GM12892 (cell line): ENCODE measurements at regions not wholly inside any gene's neighbourhood (a gene's known extent, or its start where the extent isn't known, plus 50 kb on each side); places are given as distances from the start of the nearest gene placed in this dataset.
"Not testable (repeated sequence)": the region's sequence is repeated elsewhere in the genome, so short reads cannot be mapped to it uniquely, and the experiment has no call there.

Experiments used
- DNase-seq: peaks from one replicate; pipeline ENCODE4 v3.0.0; 2011; ENCODE audit not compliant: insufficient read length
- FAIRE-seq: peaks from 2 replicates; lab custom pipeline; 2011; peaks lifted over from hg19 to GRCh38; lab: Jason Lieb, UNC

DNA sequence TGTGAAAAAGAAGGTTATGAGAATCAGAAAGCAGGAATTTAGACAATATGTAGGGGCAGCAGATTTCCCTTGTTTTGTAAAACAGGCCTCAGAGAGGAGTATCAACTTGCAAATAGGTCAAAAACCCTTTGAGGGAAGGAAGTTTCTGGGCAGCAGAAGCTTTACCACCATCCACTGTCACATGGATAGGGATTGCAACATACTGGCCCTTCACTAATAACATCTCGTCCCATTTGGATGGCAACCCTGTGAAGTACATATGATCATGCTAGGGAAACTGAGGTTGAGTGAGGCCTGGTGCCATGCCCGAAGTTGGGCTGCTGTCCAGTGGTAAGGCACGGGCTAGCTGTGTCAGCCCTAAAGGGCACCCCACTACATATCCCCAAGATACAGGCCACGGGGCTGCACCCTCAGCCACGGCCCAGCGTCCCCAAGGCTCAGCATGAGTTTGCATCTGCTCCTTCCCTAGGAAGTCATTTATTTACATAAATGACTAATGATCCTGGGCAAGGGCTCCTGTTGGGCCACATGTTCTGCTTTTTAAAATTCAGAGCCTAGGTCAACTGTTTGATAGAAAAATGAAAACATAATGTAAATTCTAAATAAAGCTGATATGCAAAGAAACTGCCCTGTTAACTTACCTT, 310.4 kb upstream of the PLGLB1 start:
- not testable (repeated sequence) for FAIRE-seq, DNase-seq

DNA sequence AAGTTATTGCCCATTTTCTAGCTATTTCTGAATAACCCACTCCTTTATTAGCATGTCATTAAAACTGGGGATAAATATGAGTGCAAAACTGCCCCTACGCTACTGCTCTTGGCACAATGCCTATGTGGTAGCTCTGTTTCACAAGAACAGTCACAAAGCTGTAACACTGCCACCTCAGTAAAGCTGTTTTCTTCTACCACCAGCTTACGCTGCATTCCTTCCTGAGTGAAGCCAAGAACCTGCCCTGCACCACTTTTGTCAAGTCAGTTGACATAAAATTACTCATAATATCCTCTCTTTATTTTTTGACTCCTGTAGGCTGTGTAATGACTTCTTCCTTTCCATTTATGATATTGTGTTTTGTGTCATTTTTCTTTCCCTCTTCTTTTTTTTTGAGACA, 313.2 kb upstream of the PLGLB1 start:
- not testable (repeated sequence) for DNase-seq, FAIRE-seq

- FAIRE-seq, DNase-seq: not testable (repeated sequence)
Measured at GRCh38 chr2:87338998-87339397, 317.4 kb upstream of the PLGLB1 start.

- DNase-seq, FAIRE-seq: not testable (repeated sequence)
Measured at GRCh38 chr2:87341601-87342014, 320.0 kb upstream of the PLGLB1 start.

- not testable (repeated sequence) for FAIRE-seq
Measured at GRCh38 chr2:87342175-87342574, 320.5 kb upstream of the PLGLB1 start.

DNA sequence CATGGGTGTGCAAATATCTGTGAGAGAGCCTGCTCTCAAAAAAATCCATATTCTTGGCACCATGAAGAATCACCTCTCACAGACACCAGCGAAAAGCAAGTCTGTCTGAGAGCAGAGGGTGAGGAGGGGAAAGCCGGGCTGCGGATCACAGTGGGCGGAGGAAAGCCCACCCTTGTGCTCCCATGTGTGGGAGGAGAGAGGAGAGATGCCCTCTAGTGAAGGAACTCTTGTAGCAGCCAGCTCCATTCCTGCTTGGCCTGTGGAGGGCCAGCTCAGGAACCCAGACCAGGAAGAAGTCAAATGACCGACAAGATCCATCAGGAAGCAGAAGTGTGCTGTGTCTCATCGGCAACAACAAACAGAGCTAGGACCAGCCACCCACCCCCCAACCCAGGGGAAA, 321.7 kb upstream of the PLGLB1 start:
- not testable (repeated sequence) for DNase-seq, FAIRE-seq

More at GRCh38 chr2:87342175-87342574, 320.5 kb upstream of the PLGLB1 start:
- DNase-seq, result not testable (repeated sequence)

- FAIRE-seq, DNase-seq: not testable (repeated sequence)
Measured at GRCh38 chr2:87345283-87345682, 323.6 kb upstream of the PLGLB1 start.

- not testable (repeated sequence) for DNase-seq, FAIRE-seq
Measured at GRCh38 chr2:87348556-87348955, 326.9 kb upstream of the PLGLB1 start.

- not testable (repeated sequence) for FAIRE-seq
Measured at GRCh38 chr2:87349006-87349405, 327.4 kb upstream of the PLGLB1 start.

DNA sequence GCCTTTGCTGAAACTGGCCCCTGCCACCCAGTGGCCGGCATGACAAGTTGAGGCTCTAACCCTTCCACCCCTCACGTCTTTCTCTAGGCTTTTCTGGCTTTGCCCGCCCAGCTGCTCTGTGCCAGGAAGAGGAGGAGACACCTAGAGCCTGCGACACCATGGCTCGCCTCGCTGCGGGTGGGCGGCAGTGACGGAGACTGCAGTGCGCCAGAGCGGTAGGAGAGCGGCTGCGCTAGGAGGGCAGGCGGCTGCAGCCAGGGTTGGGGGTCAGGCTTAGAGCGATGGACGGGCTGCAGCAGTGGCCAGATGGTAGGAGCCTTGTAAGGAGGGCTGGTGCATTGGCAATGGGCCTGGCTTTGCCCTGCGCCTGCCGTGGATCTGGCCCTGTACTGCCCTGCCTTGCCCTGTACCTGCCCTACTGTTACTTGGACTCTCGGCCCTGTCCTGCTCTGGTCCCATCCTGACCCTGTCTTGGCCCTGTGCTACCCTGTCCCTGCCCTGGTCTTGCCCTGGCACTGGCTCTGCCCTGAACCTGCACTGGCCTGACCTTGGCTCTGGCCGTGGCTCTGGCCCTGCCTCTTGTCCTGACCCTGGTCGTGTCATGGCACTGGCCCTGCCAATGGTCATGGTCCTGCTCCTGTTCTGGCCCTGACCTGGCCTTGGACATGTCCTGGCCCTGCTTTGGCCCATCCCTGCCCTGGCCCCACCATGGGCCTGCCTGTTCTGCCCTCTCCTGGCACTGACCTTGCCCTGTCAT, 330.7 kb upstream of the PLGLB1 start:
- not testable (repeated sequence) for DNase-seq, FAIRE-seq

More at GRCh38 chr2:87349006-87349405, 327.4 kb upstream of the PLGLB1 start:
- not testable (repeated sequence) for DNase-seq

GRCh38 chr2:87353408-87353807, 331.8 kb upstream of the PLGLB1 start:
- DNase-seq, FAIRE-seq: not testable (repeated sequence)

DNA sequence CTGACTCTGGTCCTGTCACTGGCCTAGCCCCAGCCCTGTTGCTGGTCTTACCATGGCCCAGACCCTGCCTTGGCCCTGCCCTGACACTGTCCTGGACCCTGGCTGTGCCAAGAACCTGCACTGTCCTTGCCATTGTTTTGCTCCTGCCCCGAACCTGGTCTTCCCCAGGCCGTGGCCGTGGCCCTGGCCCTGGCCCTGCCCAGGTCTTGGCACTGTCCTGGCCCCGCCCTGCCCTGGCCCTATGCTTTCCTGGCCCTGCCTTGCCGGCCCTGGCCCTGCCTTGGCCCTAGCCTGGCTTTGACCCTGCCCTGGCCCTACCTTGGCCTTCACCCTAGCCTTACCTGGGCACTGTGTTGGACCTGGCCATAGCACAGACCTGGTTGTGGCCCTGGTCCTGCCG, 332.5 kb upstream of the PLGLB1 start:
- FAIRE-seq, DNase-seq: not testable (repeated sequence)

- not testable (repeated sequence) for FAIRE-seq, DNase-seq
Measured at GRCh38 chr2:87360250-87360649, 338.6 kb upstream of the PLGLB1 start.

DNA sequence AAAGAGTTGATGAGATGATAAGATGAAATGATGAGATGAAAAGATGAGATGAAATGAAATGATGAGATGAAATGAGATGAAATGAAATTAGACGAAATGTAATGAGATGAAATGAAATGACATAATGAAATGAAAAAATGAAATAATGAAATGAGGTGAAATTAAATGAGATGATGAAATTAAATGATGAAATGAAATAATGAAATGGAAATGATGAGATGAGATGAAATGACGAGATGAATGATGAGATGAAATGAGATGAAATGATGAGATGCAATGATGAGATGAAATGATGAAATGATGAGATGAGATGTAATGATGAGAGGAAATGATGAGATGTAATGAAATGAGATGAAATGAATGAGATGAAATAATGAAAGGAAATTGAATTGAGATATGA, 339.3 kb upstream of the PLGLB1 start:
- FAIRE-seq, result not testable (repeated sequence)

DNA sequence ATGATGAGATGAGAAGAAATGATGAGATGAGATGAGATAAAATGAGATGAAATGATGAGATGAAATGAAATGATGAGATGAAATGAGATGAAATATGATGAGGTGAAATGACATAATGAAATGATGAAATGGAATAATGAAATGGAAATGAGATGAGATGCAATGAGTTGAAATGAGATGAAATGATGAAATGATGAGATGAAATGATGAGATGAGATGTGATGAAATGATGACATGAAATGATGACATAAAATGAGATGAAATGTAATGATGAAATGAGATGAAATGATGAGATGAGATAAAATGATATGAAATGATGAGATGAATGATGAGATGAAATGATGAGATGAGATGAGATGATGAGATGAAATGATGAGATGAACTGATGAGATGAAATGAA, 340.2 kb upstream of the PLGLB1 start:
- FAIRE-seq, DNase-seq: not testable (repeated sequence)

More for the DNA sequence above, 339.3 kb upstream of the PLGLB1 start:
- not testable (repeated sequence) for DNase-seq

- not testable (repeated sequence) for DNase-seq, FAIRE-seq
Measured at GRCh38 chr2:87364379-87364778, 342.7 kb upstream of the PLGLB1 start.

DNA sequence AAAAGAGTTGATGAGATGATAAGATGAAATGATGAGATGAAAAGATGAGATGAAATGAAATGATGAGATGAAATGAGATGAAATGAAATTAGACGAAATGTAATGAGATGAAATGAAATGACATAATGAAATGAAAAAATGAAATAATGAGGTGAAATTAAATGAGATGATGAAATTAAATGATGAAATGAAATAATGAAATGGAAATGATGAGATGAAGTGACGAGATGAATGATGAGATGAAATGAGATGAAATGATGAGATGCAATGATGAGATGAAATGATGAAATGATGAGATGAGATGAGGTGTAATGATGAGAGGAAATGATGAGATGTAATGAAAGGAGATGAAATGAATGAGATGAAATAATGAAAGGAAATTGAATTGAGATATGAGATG, 343.4 kb upstream of the PLGLB1 start:
- DNase-seq, FAIRE-seq: not testable (repeated sequence)

DNA sequence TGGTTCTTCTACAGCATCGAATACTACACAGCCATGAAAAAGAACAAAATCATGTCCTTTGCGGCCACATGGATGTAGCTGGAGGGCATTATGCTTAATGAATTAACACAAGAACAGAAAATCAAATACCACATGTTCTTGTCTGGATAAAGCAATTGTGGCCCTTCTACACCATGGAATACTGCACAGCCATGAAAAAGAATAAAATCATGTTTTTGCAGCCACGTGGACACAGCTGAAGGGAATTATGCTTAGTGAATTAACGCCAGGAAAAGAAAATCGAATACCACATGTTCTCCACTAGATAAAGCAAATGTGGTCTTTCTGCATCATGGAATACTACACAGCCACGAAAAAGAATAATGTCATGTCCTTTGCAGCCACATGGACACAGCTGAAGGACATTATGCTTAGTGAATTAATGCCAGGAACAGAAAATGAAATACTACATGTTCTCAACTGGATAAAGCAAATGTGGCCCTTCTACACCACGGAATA, 361.8 kb upstream of the PLGLB2 start:
- DNase-seq, FAIRE-seq: not testable (repeated sequence)

DNA sequence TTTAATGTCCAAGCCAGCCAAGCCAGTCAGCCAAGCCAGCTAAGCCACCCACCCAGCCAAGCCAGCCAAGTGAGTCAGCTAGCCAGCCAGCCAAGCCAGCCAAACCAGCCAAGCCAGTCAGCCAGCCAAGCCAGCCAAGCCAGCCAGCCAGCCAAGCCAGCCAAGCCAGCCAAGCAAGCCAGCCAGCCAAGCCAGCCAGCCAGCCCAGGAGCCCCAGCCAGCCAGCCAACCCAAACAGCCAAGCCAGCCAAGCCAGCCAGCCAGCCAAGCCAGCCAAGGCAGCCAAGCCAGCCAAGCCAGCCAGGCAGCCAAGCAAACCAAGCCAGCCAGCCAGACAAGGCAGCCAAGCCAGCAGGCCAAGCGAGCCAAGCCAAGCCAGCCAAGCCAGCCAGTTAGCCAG, 352.1 kb upstream of the PLGLB2 start:
- not testable (repeated sequence) for DNase-seq, FAIRE-seq

DNA sequence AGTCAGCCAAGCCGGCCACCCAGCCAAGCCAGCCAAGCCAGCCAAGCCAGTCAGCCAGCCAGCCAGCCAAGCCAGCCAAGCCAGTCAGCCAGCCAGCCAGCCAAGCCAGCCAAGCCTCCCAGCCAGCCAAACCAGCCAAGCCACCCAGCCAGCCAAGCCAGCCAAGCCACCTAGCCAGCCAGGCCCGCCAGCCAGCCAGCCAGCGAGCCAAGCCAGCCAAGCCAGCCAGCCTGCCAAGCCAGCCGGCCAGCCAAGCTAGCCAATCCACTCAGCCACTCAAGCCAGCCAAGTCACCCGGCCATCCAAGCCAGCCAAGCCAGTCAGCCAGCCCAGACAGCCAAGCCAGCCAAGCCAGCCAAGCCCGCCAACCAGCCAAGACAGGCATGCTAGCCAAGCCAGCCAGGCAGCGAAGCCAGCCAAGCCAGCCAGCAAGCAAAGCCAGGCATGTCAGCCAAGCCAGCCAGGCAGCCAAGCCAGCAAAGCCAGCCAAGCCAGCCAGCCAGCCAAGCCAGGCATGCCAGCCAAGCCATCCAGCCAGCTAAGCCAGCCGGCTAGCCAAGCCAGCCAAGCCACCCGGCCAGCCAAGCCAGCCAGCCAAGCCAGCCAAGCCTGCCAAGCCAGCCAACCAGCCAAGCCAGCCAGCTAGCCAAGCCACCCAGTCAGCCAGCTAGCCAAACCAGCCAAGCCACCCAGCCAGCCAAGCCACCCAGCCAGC, 351.2 kb upstream of the PLGLB2 start:
- not testable (repeated sequence) for DNase-seq, FAIRE-seq
